COR-L47 (cell line): ENCODE measurements at regions not wholly inside any gene's neighbourhood (a gene's known extent, or its start where the extent isn't known, plus 50 kb on each side); places are given as distances from the start of the nearest gene placed in this dataset.

Experiments
- DNase-seq: peaks from one replicate; lab custom pipeline; 2025; lab: John Stamatoyannopoulos, UW

DNA sequence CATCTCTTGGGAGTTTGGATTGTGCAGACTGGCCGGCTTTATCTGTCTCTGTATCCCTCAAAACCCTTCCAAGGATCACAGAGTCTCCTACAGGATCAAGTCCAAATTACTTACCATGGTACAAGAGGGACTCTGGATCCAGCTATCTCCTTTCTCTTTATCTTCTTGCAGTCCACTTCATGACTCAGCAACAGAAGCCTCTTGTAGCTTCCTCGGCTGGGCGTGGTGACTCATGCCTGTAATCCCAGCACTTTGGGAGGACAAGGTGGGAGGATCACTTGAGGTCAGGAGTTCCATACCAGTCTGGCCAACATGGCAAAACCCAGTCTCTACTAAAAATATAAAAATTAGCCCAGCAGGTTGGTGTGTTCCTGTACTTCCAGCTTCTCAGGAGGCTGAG is 189.7 kb downstream of the BCAT1 start:
- no peak for DNase-seq

DNA sequence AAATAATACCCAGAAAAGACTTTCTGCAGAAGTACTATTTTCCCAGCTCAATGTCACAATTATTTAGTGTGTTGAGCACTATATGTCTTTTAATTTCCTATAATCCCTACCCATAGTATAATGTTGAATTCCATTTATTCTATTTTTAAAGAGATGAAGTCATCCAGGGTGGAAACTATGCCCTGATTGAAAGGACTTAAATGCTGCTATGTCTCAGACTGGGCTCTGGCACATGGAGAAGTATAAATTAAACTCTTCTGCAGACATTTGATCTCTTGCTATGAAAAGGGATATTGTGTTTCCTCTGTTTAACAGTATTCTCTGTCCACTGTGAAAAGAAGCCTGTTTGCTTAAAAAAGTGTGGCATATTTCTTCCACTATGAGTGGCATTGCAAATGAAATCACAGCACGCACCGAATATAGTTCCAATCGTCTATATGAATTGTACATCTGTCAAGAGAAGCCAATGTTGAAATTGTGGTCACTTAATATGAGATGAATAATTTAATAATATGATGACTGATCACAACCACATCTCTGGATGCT is 192.3 kb downstream of the BCAT1 start:
- no peak for DNase-seq

DNA sequence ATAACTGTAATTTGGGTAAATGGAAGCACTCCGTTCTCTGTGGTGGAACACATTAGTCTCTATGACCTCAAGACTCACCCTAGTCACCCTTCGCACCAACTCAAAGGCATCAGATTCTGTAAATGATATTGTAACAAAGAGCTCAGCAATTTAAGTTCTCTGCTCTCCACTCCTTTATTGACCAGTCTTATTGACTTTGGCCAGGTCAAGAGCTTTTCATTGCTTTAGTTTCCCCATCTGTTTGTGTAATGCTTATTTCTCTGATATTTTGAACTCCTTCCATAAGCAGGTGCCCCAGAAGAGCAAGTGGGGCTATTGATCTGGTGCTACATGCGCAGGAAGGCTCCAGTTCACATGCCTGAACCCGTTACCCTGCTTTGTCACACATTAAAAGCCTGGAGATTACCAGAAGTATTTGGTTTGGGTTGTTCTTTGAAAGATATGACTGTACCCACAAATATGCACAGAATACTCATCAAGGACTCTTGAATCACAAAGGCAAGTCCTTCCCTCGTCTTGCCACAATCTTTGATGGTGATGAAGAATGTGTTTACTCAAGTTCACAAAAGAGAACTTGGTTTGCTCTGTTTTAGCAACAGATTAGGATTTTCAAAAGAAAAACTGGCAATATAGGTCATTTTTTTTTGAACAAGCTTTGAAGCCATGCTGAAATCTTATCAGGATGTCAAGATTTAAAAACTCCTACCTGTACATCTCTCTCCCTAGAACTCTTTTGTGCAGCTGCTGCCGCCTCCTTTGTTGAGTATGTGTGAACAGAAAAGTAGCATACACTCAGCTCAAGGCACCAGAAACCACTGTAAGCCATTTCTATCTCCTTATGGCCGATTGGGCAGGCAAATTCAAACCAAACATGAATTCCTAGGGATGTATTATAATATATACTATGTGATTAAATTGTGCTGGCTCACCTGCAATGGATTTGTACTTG is 193.9 kb downstream of the BCAT1 start:
- no peak for DNase-seq

DNA sequence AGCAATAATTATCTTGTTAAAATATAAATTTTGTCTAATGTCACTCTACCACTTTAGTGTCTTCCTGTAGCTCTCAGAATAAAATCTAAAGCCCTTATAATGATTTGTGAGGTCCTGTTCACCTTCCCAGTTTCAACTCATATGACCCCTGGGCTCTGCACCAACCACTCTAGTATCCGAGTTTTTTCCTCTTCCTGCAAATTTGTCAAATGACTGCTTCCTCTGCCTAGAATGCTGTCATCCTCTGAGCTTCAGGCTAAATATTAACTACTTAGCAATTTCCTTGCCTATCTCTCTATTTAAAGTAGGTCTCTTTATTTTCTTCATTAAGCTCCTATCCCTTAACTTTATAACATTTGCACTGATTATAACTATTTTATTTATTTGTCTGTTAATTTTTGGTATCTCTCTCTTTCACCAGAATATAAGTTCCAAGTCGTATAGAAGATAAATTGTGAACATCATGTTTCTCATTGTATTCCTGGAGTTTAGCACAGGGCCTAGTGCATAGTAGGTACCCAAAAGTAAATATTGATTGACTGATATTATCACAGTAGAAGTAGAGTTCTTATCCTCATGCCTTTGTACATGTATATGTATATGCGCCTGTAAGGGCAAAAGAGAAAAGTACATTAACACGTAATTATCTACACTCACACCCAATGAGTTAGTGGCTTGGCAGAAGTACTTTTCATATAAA is 196.0 kb downstream of the BCAT1 start:
- no peak for DNase-seq

DNA sequence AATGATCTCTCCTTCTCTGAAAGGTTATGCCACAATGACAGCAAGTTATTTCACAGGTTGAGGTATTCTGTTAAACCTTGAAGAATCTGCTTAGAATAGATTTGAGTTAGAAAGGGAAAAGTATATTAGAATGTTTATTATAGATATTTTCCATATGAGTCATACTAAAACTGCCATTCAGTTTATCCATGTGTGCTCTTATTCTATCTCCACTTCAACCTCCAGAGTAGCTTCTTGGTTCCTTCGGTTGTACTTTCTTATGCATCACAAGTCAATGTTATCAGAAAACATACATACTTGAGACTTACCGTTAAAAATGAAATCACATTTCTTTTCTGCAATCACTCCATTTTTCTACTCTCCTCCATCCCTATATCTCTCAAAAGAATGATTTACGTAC is 197.7 kb downstream of the BCAT1 start:
- no peak for DNase-seq

DNA sequence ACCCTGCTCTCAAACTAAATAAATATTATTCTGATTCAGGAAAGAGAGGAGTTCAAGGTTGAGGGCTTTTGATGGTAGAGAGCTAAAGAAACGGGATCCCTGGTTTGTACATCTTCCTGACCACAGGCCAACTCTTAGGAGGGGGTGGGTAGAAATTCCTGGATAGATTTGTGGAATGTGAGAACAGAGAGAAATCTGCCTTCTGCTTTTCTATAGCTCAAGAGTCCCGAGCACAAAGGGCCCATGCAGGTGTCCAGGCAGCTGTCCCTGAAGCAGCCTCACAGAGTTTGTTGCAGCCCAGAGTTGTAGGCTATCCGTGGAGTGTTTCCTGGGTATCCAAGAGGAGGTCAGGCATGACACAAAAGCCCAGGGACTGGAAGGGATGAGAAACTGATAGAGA is 198.6 kb downstream of the BCAT1 start:
- DNase-seq, result no peak

DNA sequence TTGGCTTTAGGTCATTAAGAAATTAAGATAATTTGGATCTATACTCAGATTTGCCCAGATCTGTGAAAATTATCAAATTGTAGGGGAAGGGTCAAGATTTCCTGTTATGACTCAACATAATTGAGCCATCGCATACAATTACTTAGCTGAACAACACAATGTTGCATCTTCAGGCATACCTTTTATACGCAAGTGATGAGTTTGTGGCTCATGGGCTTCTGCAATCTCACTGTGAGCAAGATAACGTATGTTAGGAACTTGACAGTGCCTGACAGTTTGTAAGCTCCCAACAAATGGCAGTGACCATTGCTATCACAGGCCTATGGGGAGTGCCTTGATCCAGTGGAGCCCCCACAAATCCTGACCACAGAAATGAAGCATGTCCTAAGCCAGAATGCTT is 199.7 kb downstream of the BCAT1 start:
- no peak for DNase-seq

DNA sequence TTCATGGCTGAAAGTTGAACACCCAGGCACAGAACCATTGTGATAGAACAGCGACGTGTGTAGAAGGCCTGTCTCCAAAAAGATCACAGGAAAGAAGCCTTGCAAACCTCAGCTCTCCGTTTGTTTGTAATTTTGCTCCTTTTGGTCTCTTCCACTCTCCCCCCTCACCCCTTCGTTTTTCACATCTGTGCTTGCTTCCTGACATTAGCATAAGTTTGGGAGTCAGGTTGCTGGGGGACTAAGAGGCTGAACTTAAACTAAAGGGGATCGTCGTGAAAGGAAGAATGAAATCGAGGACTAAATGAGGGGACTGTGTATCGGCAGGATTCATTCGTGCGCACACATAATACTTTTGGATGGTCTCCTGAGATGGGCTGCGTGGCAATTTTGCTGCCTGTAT is 200.6 kb downstream of the BCAT1 start:
- no peak for DNase-seq

DNA sequence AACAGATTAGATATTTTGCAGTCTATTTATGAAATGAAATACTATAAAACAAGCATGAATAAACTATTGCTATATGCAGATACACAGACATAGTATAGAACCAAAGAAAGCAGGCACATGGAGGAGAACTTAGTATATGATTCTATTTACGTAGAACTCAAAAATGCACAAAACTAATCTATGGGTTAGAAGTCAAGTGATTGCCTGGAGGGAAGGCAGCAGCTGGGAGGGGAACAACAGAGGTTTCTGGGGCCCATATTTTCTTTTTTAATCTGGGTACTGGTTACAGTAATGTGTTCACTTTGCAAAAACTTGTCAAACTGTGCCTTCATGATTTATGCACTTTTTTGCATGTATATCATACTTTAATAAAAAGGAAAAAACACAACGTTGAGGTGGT is 202.0 kb downstream of the BCAT1 start:
- DNase-seq, result no peak

DNA sequence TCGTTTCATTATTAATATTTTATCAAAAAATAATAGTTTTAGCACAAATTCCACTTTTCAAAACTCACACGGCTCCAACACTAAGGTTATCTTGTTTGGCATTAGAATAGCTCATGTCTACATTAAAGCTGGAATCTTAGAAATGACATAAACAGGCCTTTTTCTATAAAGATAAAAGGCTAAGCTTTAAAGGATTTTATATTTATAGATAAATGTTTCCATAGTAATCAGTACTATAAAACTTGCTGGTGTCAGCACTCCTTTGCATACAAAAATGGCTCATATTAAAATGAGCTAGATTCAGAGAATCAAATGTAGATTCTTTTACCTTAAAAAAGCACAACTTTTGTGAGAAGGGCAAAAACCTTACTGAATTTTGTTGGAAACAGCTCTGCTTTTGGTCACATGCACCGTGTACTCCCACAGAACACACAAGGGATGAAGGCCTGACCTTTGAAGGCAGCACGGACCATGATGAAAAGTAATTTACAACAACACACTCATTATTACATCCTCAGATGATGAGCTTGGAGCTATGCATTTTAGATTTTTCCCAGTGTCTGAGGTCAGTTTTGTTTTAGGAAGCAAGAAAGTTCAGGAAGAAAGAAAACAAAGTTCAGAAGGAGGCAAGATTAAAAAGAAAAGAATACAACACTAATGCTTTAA is 202.8 kb downstream of the BCAT1 start:
- no peak for DNase-seq

DNA sequence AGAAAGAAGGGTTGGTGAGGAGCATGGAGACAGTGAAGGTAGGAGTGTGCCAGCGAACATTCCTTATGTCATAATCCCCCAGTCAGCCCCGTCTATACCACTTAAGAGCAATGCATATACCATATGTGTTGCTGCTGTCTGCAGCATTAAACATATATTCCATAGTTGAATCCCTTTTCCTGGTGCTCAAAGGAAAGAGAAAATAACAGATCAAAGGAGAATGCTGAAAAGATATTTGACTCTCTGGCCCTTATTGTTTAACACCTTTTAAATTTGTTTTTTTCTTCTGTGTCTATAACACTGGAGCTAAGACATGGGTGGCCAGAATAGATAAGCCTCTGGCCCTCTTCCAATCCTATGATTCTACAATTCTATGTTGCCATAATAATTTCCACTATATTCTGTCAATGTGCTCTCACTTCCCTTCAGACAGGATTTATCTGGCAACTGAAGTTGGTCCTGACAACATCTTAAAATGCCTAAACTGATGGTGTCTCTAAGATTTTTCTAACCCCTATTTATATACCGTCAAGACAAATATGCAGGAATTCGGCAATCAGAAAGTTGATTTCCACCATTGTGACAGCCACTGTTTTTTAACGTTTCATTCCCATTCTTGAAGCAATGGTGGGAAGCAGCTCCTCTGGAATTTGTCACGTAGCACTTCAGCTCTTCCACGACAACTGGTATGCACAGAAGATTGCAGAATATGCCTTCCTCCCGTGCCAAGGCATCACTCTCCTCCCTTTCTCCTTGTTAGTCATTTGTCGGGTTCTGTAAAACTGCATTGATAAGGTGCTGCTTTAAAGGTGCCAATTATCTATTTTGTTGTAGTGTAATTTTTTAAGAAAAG is 204.7 kb downstream of the BCAT1 start:
- no peak for DNase-seq

DNA sequence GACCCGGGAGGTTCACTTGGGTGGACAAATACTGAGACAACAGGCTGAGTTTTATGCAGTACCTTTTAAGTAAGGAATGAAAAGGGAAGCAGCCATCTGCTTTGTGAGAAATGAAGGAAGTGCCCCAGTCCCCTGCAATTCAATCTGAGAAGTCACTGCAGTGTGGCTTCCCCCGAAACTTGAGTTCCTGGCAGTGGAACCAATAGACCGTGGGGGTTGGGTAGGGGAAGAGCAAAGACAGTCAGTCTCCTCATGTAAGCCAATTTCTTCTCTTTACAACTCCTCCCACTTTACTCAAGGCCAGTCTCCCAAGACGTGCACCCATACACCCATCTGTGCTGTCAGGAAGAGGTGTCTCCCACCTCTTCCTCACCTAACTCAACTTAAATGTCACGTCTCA is 206.5 kb downstream of the BCAT1 start:
- no peak for DNase-seq

DNA sequence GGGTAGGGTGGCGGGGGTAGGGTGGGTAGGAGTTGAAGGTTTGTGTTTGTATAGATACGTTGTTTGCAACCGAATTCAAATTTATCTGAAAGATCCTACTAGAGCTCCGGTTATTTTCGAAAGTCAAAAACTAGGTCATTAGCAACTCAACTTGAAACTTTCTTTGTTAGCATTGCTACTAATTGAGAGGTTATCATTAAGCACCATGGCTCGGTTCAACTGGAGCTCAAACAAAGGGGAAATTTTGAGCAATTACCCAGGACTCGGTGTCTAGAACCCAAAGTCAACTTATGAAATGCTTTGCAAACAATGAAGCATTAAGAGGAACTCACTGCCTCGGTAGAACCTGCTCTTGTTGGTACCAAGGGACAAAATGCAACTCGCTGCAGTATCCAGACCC is 207.7 kb downstream of the BCAT1 start:
- no peak for DNase-seq

DNA sequence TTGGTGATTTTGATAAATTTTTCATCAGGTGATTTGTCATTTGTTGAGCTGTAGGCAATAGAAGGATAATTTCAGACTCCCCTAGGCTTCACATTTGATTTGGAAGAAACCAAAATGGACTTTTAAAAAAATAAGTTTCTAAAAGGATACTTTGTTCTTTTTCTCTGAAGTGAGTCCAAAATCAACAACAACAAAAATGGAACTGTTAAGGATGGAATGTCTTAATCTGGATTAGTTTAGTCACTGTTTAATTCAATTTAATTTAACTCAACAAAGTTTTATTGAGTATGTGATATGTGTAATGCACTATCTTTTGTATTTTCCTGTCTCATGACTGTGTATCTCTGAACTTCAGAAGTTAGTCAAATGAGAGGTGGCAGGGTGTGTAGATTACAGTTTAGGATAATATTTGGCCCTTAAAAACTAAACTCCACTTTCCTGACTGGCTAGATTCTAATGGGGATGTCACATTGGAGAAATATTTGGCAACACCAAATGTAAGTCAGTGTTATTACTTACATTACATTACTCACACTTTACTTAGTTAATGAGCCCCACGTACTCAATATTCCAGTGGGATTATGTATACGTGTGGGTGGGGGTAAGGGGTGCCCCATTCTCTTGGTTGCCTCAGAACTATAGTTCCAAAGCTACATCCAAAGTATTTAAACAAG is 209.7 kb downstream of the BCAT1 start:
- no peak for DNase-seq

DNA sequence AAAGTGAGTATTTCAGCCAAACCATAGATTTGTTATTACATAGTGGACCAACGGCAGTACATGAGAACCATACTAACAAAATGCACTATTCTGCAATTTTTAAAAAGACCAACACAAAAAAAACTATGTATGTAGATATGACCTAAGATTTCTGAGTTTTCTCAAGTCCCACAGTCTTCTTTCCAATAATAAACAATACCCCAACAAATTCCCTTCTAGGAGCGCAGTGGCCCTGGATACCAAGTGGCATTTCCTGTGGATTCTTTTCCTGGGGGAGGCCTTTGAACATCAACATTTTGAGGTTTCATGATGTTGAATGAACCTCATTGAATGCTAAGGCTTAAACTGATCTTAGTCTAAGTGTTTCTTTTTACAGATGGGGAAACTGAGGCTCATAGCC is 210.5 kb downstream of the BCAT1 start:
- DNase-seq, result no peak

DNA sequence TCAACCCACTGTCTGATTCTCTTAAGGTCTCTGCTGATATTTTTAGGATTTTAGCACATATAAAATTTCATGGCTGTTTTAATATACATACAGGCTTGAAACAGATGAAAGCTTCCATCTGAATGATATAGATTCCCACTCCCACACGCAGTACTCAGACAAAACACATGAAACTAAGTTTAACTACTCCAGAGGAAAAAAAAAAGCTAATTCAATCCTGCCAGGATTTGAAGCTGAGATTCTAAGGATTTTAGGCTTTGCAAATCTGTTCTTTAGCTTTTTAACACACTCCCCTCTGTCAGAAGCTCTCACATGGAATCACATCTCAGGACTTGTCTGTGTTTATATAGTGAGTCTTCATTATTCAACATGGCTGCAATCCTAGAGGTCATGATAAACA is 217.3 kb downstream of the BCAT1 start:
- no peak for DNase-seq

DNA sequence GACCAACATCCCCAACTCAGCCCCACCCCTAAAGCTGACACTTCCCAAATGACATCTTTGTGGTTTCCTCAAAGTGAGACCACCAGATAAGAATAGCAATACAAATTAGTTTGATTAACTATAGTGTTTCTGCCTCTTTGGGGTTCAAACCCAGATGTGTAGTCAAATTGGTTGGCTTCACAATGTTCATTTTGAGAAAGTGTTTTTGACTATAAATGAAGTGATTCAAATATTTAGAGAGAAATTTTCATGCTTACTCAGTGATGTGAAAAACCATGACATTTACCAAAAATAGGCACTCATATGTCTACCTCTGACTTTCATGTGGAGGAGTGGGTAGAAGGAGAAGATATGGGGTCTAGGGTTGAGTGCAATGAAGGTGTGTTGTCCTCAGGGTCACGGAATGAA is 218.4 kb downstream of the BCAT1 start:
- no peak for DNase-seq

DNA sequence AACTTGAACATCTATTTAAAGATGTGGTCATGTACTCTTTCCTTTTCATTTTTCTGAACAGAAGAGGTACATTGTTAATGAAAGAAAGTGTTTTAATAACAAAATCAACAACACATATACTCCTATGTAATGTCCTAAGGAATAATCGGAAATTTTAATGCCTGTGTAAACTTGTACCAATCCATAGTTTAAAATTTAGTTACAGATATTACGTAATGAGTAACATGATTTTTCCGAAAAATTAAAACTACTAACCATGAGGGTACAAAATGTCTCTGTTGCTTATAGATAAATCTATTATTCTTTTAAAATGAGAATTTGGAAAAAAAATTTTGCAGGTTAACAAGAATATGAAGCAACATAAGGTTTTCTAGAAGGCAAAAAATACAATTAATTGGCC is 220.1 kb downstream of the BCAT1 start:
- DNase-seq, result no peak

DNA sequence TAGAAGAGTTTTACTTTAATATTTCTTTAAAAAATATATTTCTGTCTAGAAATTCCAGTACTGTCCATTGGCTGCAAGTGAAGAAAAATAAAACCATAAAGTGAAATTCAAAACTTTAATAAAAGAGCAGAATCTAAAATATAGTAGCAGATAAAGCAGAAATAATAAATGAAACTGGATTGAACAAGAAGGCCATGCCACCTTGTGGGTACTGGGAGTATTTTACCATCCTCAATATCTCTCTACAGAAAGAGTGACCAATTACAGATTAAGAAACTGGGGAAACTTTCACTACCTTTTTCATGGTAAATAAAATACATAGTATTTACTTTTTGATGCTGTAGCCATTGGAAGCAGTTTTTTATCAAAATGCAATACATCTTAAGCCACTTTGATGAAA is 220.5 kb downstream of the BCAT1 start:
- DNase-seq, result no peak

DNA sequence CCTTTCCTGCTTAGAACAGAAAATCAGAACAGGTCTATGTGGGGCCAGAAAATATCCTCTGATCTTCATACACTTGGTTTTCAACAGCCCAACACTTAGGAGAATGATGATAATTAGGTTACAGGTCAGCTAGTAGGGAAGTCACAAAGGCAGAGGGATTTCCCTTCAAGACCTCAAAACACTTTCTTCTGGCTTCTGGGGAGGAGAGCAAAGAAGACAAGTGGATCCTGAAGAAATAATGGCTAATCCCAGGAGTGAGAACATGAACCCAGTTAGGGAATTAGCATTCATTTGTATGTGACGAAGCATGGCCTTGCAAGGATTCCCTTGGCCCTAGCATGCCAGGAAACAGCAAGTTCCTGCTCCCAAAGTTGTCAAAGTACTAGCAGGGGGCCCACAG is 223.3 kb downstream of the BCAT1 start:
- no peak for DNase-seq

DNA sequence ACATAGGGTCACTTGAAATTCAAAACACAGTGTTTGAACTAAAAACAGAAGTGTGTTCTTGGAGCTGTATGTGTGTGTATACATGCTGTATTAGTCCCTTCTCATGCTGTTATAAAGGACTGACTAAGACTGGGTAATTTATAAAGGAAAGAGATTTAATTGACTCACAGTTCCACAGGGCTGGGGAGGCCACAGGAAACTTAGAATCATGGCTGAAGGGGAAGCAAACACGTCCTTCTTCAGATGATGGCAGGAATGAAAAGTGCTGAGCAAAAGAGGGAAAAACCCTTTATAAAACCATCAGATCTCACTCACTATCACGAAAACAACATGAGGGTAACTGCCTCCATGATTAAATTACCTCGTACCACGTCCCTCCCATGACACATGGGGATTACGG is 224.1 kb downstream of the BCAT1 start:
- DNase-seq, result no peak
